ENCODE measurements at regions not wholly inside any gene's neighbourhood (a gene's known extent, or its start where the extent isn't known, plus 50 kb on each side); places are given as distances from the start of the nearest gene placed in this dataset.

DNA sequence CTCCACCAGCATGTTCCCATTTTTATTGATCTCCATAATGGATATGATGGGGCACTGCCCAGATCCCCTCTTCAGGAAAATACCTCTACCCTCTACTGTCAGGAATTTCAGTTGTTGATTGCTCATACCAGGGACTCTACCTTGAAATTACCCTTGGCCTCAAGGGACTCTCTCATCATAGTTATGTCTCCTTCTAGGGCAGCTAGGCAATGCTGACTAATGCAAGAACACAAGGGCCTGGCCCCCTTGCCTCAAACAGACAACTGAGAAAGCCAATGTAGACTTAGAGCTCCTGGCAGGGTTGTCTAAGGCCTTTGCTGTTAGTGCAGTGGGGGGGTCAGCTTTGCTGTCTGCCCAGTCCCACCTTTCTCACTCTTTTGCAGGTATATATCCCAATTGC is 493.1 kb downstream of the BTBD3 start:
- TF ChIP-seq, protein P1, sequence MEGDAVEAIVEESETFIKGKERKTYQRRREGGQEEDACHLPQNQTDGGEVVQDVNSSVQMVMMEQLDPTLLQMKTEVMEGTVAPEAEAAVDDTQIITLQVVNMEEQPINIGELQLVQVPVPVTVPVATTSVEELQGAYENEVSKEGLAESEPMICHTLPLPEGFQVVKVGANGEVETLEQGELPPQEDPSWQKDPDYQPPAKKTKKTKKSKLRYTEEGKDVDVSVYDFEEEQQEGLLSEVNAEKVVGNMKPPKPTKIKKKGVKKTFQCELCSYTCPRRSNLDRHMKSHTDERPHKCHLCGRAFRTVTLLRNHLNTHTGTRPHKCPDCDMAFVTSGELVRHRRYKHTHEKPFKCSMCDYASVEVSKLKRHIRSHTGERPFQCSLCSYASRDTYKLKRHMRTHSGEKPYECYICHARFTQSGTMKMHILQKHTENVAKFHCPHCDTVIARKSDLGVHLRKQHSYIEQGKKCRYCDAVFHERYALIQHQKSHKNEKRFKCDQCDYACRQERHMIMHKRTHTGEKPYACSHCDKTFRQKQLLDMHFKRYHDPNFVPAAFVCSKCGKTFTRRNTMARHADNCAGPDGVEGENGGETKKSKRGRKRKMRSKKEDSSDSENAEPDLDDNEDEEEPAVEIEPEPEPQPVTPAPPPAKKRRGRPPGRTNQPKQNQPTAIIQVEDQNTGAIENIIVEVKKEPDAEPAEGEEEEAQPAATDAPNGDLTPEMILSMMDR (IDR thresholded peaks at IDR 0.05), result no peak
- no peak for TF ChIP-seq POLR2A (IDR thresholded peaks at IDR 0.05)
- Histone ChIP-seq H3K4me3 (no peak overlapping the region), H3K36me3 (no peaks in the 10 kb centered on the region), H3K27me3 (no peaks in the 10 kb centered on the region), H3K27ac (no peak overlapping the region), H3K9me3 (peaks cover 15 to 34% of the 10 kb centered on the region in 2 donors), H3K4me1 (no peaks in the 10 kb centered on the region)
- intact Hi-C loops (cut with DNase I; ENCODE audit: low total_unique reads), result no loop called here
- DNase-seq (ENCODE audit: low spot score in 2 of 2), result no peak

DNA sequence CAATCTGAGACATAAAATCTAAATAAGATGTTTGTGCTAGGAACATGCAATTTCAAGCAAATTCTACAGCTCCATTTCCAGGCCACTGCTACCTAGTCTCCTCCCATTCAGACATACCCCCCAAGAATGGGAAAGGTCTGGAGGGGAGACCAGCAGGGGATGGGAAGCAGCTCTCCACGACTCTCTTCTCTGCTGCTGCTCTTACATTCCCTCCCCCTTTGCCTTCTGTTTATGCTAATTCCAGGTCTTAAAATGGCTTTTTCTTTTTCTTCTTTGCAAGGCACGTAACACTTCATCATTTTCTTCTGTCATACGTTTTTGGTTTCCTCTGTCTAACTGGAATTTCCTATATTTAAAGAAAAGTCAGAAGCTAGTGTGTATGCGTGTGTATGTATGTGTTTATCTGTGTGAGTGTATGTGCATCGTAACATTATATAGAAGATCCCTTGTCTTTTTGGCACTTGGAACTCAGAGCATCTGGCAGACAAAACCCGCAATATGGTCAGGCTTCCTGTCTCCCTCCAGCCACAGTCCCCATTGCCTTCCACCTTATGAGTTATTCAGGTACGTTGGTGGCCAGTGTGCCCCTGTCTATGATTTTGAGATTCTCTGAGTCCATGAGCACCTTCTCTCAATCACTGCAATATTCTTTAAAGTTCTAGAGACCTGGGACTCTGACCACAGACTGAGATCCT is 493.7 kb downstream of the BTBD3 start:
- H3K27ac ChIP-seq, result no peak overlapping the region

DNA sequence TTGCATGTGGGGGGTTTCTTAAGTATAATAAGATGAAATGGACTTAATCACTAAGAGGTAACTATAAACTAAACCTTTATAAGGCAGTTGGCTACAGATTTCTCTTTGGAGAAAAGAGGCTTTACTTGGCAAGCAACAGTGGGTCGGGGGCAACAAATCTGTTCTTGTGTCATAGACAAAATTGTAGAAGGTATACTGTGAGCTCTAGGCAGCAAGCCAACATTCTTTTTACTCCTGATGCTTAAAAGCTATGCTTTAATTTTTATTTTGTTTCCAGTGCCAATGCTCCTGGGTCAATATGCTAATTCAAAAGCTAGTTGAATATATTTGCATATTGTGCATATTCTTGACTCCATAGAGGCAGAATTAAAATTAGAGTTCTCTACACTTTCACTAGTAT is 495.4 kb downstream of the BTBD3 start:
- TF ChIP-seq POLR2AphosphoS5 (IDR thresholded peaks at IDR 0.05) (no peak), POLR2A (IDR thresholded peaks at IDR 0.05) (no peak)
- TF ChIP-seq, protein P1 (IDR thresholded peaks at IDR 0.05), result no peak
- H3K9me3 ChIP-seq, result peaks cover 6 to 12% of the 10 kb centered on the region in 2 donors
- H3K27me3 ChIP-seq, result no peaks in the 10 kb centered on the region

More for the DNA sequence above, 493.7 kb downstream of the BTBD3 start:
- no peak for DNase-seq (ENCODE audit: low spot score in 2 of 2)
- TF ChIP-seq, protein P1 (IDR thresholded peaks at IDR 0.05), result no peak
- intact Hi-C loops (cut with DNase I; ENCODE audit: low total_unique reads), result no loop called here
- no peak overlapping the region for H3K4me3 ChIP-seq
- no peaks in the 10 kb centered on the region for H3K27me3 ChIP-seq
- no peaks in the 10 kb centered on the region for H3K36me3 ChIP-seq
- H3K9me3 ChIP-seq, result peaks cover 15 to 29% of the 10 kb centered on the region in 2 donors
- no peaks in the 10 kb centered on the region for H3K4me1 ChIP-seq

DNA sequence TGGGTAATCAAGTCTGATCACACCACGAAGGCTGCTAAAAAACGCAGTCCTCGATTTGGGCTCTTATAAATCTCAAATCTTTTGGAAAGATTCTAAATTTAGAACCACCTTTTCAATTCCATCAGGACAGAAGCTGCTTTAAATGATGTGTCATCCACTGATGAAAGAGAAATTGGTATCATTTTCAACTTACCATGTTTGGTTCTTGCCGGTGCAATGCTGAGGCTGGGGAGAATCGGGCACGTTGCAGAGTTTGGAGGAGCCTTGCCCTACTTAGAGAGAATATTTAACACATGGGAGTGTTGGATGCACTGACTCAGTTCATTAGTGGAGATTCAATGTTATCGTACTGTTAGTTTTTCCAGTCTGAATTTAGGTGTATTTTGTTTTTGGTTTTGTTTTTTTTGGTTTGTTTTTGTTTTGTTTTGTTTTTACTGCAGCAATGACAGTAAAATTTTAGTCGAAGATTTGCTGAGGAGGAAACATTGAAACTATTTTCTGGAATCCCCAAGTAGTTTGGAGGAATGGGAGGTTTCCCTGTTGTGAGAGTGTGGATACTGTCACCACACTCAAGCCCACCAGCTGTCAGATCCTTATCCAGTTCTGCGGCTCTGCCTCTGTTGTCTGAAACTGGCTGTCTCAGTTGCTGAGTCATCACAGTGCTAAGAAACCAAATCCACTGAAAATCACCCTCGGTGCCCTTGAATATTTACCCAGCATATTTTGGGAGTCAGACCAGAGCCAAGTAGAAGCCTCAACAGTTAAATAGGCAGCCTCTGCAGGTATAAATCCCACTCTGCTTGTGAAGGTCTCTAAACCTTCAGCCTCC is 497.0 kb downstream of the BTBD3 start:
- Histone ChIP-seq H3K4me1 (no peaks in the 10 kb centered on the region), H3K9me3 (no peaks in the 10 kb centered on the region), H3K36me3 (no peaks in the 10 kb centered on the region), H3K27ac (no peak overlapping the region), H3K27me3 (no peaks in the 10 kb centered on the region), H3K4me3 (no peak overlapping the region)
- no peak for DNase-seq (ENCODE audit: low spot score in 2 of 2)
- intact Hi-C loops (cut with DNase I; ENCODE audit: low total_unique reads), result no loop called here
- TF ChIP-seq, protein P1 (IDR thresholded peaks at IDR 0.05), result no peak
- TF ChIP-seq POLR2AphosphoS5 (IDR thresholded peaks at IDR 0.05), result no peak
- no peak for TF ChIP-seq POLR2A (IDR thresholded peaks at IDR 0.05)

More for the DNA sequence above, 495.4 kb downstream of the BTBD3 start:
- intact Hi-C loops (cut with DNase I; ENCODE audit: low total_unique reads), result no loop called here
- no peak for DNase-seq (ENCODE audit: low spot score in 2 of 2)
- Histone ChIP-seq H3K27ac (no peak overlapping the region), H3K36me3 (no peaks in the 10 kb centered on the region), H3K4me3 (no peak overlapping the region), H3K4me1 (no peaks in the 10 kb centered on the region)

DNA sequence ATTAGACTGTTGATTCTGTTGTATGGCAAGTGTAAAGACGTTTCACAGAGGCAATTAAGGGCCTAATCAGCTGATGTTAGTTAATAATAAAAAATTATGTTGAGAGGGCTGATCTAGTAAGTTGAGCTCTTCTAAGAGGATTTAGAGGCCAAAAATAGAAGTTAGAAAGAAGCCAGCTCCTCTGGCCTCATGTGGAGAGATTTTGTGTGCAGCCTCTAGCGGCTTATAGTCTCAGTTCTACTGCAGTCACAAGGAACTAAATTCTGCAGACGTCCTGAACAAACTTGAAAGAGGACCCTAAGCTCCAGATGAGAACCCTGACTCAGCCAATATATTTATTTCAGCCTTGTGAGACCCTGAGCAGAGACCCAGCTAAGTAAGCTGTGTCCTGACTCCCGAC is 498.6 kb downstream of the BTBD3 start:
- TF ChIP-seq POLR2A (IDR thresholded peaks at IDR 0.05), result no peak

More for the DNA sequence above, 498.6 kb downstream of the BTBD3 start:
- Histone ChIP-seq H3K9me3 (no peaks in the 10 kb centered on the region), H3K4me3 (no peak overlapping the region), H3K4me1 (no peaks in the 10 kb centered on the region), H3K36me3 (no peaks in the 10 kb centered on the region), H3K27ac (no peak overlapping the region), H3K27me3 (no peaks in the 10 kb centered on the region)
- intact Hi-C loops (cut with DNase I; ENCODE audit: low total_unique reads), result no loop called here
- no peak for DNase-seq (ENCODE audit: low spot score in 2 of 2)
